CD14-positive monocyte (primary cell): ENCODE measurements at regions not wholly inside any gene's neighbourhood (a gene's known extent, or its start where the extent isn't known, plus 50 kb on each side); places are given as distances from the start of the nearest gene placed in this dataset.
A peak's percentile ranks its signal among the peaks of the same experiment; 100 is the strongest.

ENCODE experiments used
- DNase-seq, 3 donors: peaks; one replicate each; pipeline ENCODE4 v3.0.0-alpha.2; 2011 to 2022
- H2AFZ ChIP-seq: 2 replicates; pipeline ENCODE4 v1.6.0; 2012; ENCODE audit warnings: mild to moderate bottlenecking, low read depth, low read length, inconsistent platforms; ENCODE audit not compliant: insufficient read depth, poor library complexity, severe bottlenecking
- H3K27ac ChIP-seq, 2 donors: 1 replicate in 1 of 2; 2 replicates in 1 of 2; pipeline ENCODE4 v1.5.1; 2012 to 2013; ENCODE audit warnings: low read length in 2 of 2, control low read depth in 1 of 2, inconsistent platforms in 1 of 2, low read depth in 1 of 2, mild to moderate bottlenecking in 1 of 2
- H3K27me3 ChIP-seq, 2 donors: one replicate each; pipeline versions ENCODE4 v1.6.0 to v1.6.1; 2011 to 2013; ENCODE audit warnings: low read length in 2 of 2; ENCODE audit not compliant: control insufficient read depth in 2 of 2, insufficient read depth in 2 of 2
- H3K36me3 ChIP-seq, 2 donors: replicated peaks in 1 of 2; 1 replicate in 1 of 2; 2 replicates in 1 of 2; pipeline versions ENCODE4 v1.5.1 to v1.6.1; 2012 to 2013; ENCODE audit warnings: low read length in 2 of 2, control low read depth in 1 of 2, inconsistent platforms in 1 of 2, mild to moderate bottlenecking in 1 of 2; ENCODE audit not compliant: insufficient read depth in 2 of 2, control insufficient read depth in 1 of 2
- H3K4me1 ChIP-seq, 2 donors: 1 replicate in 1 of 2; 2 replicates in 1 of 2; pipeline versions ENCODE4 v1.5.1 to v1.6.1; 2012 to 2013; ENCODE audit warnings: low read length in 2 of 2, control low read depth in 1 of 2, inconsistent platforms in 1 of 2, mild to moderate bottlenecking in 1 of 2, moderate library complexity in 1 of 2; ENCODE audit not compliant: insufficient read depth in 2 of 2, control insufficient read depth in 1 of 2
- H3K4me2 ChIP-seq: replicated peaks from 2 replicates; pipeline ENCODE3; 2012; ENCODE audit warnings: low read length, moderate library complexity, mild to moderate bottlenecking; ENCODE audit not compliant: poor library complexity, severe bottlenecking; ENCODE audit errors: extremely low read depth
- H3K4me3 ChIP-seq, 3 experiments: fragments of 200-600 bp in 1 of 3; sonication (generic) in 1 of 3; replicated peaks in 1 of 3; 1 replicate in 2 of 3; 2 replicates in 1 of 3; pipeline ENCODE4 v1.5.1; 2011 to 2013; ENCODE audit warnings: low read length in 3 of 3, mild to moderate bottlenecking in 3 of 3, control low read depth in 2 of 3, low read depth in 2 of 3, inconsistent platforms in 1 of 3, moderate library complexity in 1 of 3
- H3K79me2 ChIP-seq: 2 replicates; pipeline ENCODE4 v1.6.0; 2012; ENCODE audit warnings: mild to moderate bottlenecking, control low read depth, inconsistent platforms, low read length, moderate library complexity; ENCODE audit not compliant: insufficient read depth
- H3K9ac ChIP-seq: 2 replicates; pipeline ENCODE4 v1.6.0; 2017; ENCODE audit warnings: low read length, mild to moderate bottlenecking; ENCODE audit not compliant: insufficient read depth, poor library complexity, severe bottlenecking
- H3K9me3 ChIP-seq, 2 donors: replicated peaks in 1 of 2; 1 replicate in 1 of 2; 2 replicates in 1 of 2; pipeline versions ENCODE4 v1.5.1 to v1.6.1; 2012 to 2013; ENCODE audit warnings: low read length in 2 of 2, control low read depth in 1 of 2; ENCODE audit not compliant: control insufficient read depth in 1 of 2, insufficient read depth in 1 of 2
- H4K20me1 ChIP-seq: 2 replicates; pipeline ENCODE4 v1.6.0; 2012; ENCODE audit warnings: mild to moderate bottlenecking, low read length, control low read depth, moderate library complexity; ENCODE audit not compliant: insufficient read depth
- H3K27ac Mint-ChIP-seq, 7 donors: one replicate each; pipeline ENCODE4 v1.8.0; 2020; ENCODE audit warnings: mild to moderate bottlenecking in 7 of 7, mixed read lengths in 7 of 7, moderate library complexity in 6 of 7, inconsistent platforms in 2 of 7
- H3K27me3 Mint-ChIP-seq, 3 donors: one replicate each; pipeline ENCODE4 v1.8.0; 2021 to 2022; ENCODE audit warnings: low read depth in 3 of 3, mild to moderate bottlenecking in 3 of 3, mixed read lengths in 3 of 3, moderate library complexity in 3 of 3, inconsistent platforms in 1 of 3
- H3K36me3 Mint-ChIP-seq, 2 donors: one replicate each; pipeline ENCODE4 v1.8.0; 2020; ENCODE audit warnings: mixed read lengths in 2 of 2, inconsistent platforms in 1 of 2, mild to moderate bottlenecking in 1 of 2
- H3K4me1 Mint-ChIP-seq: one replicate; pipeline ENCODE4 v1.8.0; 2020; ENCODE audit warnings: mild to moderate bottlenecking, mixed read lengths
- H3K4me3 Mint-ChIP-seq, 2 donors: one replicate each; pipeline ENCODE4 v1.8.0; 2020; ENCODE audit warnings: mild to moderate bottlenecking in 2 of 2, mixed read lengths in 2 of 2, moderate library complexity in 1 of 2
- H3K9me3 Mint-ChIP-seq, 7 donors: one replicate each; pipeline ENCODE4 v1.8.0; 2020 to 2022; ENCODE audit warnings: mixed read lengths in 7 of 7, mild to moderate bottlenecking in 6 of 7, moderate library complexity in 6 of 7, inconsistent platforms in 2 of 7
- CTCF ChIP-seq: fragments of 200-600 bp; IDR thresholded peaks from one replicate; pipeline ENCODE4 v1.8.0; 2022; ENCODE audit warnings: antibody characterized with exemption, mild to moderate bottlenecking
- WGBS: methylation state at CpG from one replicate; pipeline ENCODE4 v1.1.5; 2013; ENCODE audit warnings: missing lambda C conversion rate; ENCODE audit not compliant: insufficient coverage; 5-methylcytosine and 5-hydroxymethylcytosine counted together
- intact Hi-C, 2 donors: fragments of 100-400 bp; cut with micrococcal nuclease; formaldehyde crosslinking; loops; one replicate each; pipeline versions ENCODE4 v1.15.0 to v1.15.1; 2023

GRCh38 chr2:71925268-71926088 is 222.2 kb downstream of the CYP26B1 start:
- Mint-ChIP-seq H3K9me3 (peaks cover 0 to 7% (median 0%) of the 10 kb centered on the region in 7 donors), H3K27me3 (peaks cover 2 to 8% (median 3%) of the 10 kb centered on the region in 3 donors), H3K27ac (no peak overlapping the region), H3K4me1 (peaks cover 12% of the 10 kb centered on the region), H3K4me3 (no peak overlapping the region), H3K36me3 (no peaks in the 10 kb centered on the region)
- H3K27me3 ChIP-seq, result no peaks in the 10 kb centered on the region
- H3K27ac ChIP-seq, result no peak overlapping the region
- intact Hi-C loops, result loop anchor here (2.0 to 10.0 kb wide), 2 partner anchors 653 to 819 kb away; no protein-coding TSS in a partner anchor
- H3K4me3 ChIP-seq, result no peak overlapping the region
- peaks cover 0 to 12% of the 10 kb centered on the region in 2 donors for H3K4me1 ChIP-seq
- no peaks in the 10 kb centered on the region for H3K79me2 ChIP-seq
- DNase-seq, result no peak
- TF ChIP-seq CTCF, result no peak
- H4K20me1 ChIP-seq, result no peaks in the 10 kb centered on the region
- no peaks in the 10 kb centered on the region for H3K9me3 ChIP-seq
- H3K9ac ChIP-seq, result no peak overlapping the region
- no peak overlapping the region for H3K4me2 ChIP-seq
- WGBS, result 64% methylated on average over 2 of the region's 14 CpGs
- no peaks in the 10 kb centered on the region for H3K36me3 ChIP-seq
- no peak overlapping the region for H2AFZ ChIP-seq

- H3K79me2 ChIP-seq, result no peaks in the 10 kb centered on the region
- H3K9ac ChIP-seq, result no peak overlapping the region
- no peak overlapping the region for H2AFZ ChIP-seq
- peak; percentile 16 to 39 (median 29) for DNase-seq
- Mint-ChIP-seq H3K27me3 (peaks cover 2 to 8% (median 3%) of the 10 kb centered on the region in 3 donors), H3K4me3 (peak overlapping the region in 1 of 2 donors; percentile 44), H3K27ac (no peak overlapping the region), H3K4me1 (peaks cover 13% of the 10 kb centered on the region), H3K9me3 (peaks cover 0 to 8% (median 0%) of the 10 kb centered on the region in 7 donors), H3K36me3 (no peaks in the 10 kb centered on the region)
- no peaks in the 10 kb centered on the region for H3K36me3 ChIP-seq
- peaks cover 0 to 5% of the 10 kb centered on the region in 2 donors for H3K9me3 ChIP-seq
- peak; percentile 81 for TF ChIP-seq CTCF
- no peak overlapping the region for H3K27ac ChIP-seq
- peaks cover 0 to 13% of the 10 kb centered on the region in 2 donors for H3K4me1 ChIP-seq
- no peaks in the 10 kb centered on the region for H3K27me3 ChIP-seq
- no peaks in the 10 kb centered on the region for H4K20me1 ChIP-seq
- WGBS, result 71% methylated on average over 5 of the region's 7 CpGs
- intact Hi-C loops, result loop anchor here (2.0 to 10.0 kb wide), 2 partner anchors 655 to 821 kb away; no protein-coding TSS in a partner anchor
- no peak overlapping the region for H3K4me2 ChIP-seq
- H3K4me3 ChIP-seq, result no peak overlapping the region
These were observed 223.7 kb downstream of the CYP26B1 start for GRCh38 chr2:71923887-71924533.
